Calu3 (cell line): ENCODE measurements at regions not wholly inside any gene's neighbourhood (a gene's known extent, or its start where the extent isn't known, plus 50 kb on each side); places are given as distances from the start of the nearest gene placed in this dataset.

Source experiments
- BruUV-seq: library from RNA; stranded (reverse); fragments of 400-500 nt; replicated peaks from 2 replicates; lab custom pipeline; 2021; lab: Mats Ljungman, UMichigan
- CTCF ChIA-PET: fragments of 300-600 bp; sonication (Branson Sonifier 250); formaldehyde crosslinking; loops from one replicate; lab custom pipeline; 2022; ENCODE audit warnings: antibody characterized with exemption; lab: Charles Lee
- DNase-seq: peaks from one replicate; pipeline ENCODE4 v3.0.0; 2022
- H3K27ac Mint-ChIP-seq: one replicate; pipeline ENCODE4 v1.8.0; 2022; ENCODE audit warnings: mixed read lengths; ENCODE audit not compliant: unreplicated experiment
- H3K27me3 Mint-ChIP-seq: one replicate; pipeline ENCODE4 v1.8.0; 2022; ENCODE audit warnings: mixed read lengths; ENCODE audit not compliant: unreplicated experiment
- H3K36me3 Mint-ChIP-seq: one replicate; pipeline ENCODE4 v1.8.0; 2022; ENCODE audit warnings: mild to moderate bottlenecking, moderate library complexity, mixed read lengths; ENCODE audit not compliant: insufficient read depth, unreplicated experiment
- H3K4me1 Mint-ChIP-seq: one replicate; pipeline ENCODE4 v1.8.0; 2022; ENCODE audit warnings: mild to moderate bottlenecking, low read depth, mixed read lengths; ENCODE audit not compliant: unreplicated experiment
- H3K4me3 Mint-ChIP-seq: one replicate; pipeline ENCODE4 v1.8.0; 2022; ENCODE audit warnings: mild to moderate bottlenecking, low read depth, moderate library complexity, mixed read lengths; ENCODE audit not compliant: unreplicated experiment
- H3K9me3 Mint-ChIP-seq: one replicate; pipeline ENCODE4 v1.8.0; 2022; ENCODE audit warnings: low read depth, mixed read lengths; ENCODE audit not compliant: unreplicated experiment
- intact Hi-C: fragments of 100-400 bp; cut with micrococcal nuclease; formaldehyde crosslinking; loops from one replicate; pipeline ENCODE4 v1.10.0; 2022; ENCODE audit not compliant: unreplicated experiment
- TF ChIP-seq, protein P1 (sequence below): fragments of 200-600 bp; IDR thresholded peaks from one replicate; pipeline ENCODE4 v1.8.0; 2022; ENCODE audit warnings: antibody characterized with exemption; ENCODE audit not compliant: unreplicated experiment

DNA sequence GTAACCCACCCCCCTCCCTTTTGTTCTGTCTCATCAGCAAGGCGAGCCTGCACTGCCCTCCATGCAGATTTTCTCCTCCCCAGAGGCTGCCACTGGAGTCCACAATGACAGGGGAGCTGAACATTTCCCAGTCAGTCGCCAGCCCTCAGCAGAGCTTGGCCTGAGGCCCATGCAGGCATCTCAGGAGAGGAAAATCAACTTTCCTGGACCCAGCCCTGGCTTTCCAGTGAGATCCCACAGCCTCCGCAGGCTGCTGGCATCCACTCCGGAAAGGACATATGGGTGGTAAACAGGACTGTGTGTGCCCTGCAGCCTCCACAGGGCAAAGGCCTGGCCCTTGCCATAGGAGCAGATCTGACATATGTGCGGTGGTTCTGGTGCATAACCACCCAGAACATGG, 253.8 kb downstream of the TNS1 start:
- Mint-ChIP-seq H3K4me3 (no peak overlapping the region), H3K36me3 (no peaks in the 10 kb centered on the region), H3K27me3 (peaks cover 53% of the 10 kb centered on the region), H3K9me3 (no peaks in the 10 kb centered on the region), H3K27ac (no peak overlapping the region), H3K4me1 (no peaks in the 10 kb centered on the region)
- no peak for DNase-seq
- CTCF ChIA-PET: no interaction called here
- no TSS peak for BruUV-seq
- intact Hi-C loops: loop anchor here (5.0 kb wide), 1 partner anchor 232 kb away; no protein-coding TSS in a partner anchor
- TF ChIP-seq, protein P1, sequence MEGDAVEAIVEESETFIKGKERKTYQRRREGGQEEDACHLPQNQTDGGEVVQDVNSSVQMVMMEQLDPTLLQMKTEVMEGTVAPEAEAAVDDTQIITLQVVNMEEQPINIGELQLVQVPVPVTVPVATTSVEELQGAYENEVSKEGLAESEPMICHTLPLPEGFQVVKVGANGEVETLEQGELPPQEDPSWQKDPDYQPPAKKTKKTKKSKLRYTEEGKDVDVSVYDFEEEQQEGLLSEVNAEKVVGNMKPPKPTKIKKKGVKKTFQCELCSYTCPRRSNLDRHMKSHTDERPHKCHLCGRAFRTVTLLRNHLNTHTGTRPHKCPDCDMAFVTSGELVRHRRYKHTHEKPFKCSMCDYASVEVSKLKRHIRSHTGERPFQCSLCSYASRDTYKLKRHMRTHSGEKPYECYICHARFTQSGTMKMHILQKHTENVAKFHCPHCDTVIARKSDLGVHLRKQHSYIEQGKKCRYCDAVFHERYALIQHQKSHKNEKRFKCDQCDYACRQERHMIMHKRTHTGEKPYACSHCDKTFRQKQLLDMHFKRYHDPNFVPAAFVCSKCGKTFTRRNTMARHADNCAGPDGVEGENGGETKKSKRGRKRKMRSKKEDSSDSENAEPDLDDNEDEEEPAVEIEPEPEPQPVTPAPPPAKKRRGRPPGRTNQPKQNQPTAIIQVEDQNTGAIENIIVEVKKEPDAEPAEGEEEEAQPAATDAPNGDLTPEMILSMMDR: no peak

DNA sequence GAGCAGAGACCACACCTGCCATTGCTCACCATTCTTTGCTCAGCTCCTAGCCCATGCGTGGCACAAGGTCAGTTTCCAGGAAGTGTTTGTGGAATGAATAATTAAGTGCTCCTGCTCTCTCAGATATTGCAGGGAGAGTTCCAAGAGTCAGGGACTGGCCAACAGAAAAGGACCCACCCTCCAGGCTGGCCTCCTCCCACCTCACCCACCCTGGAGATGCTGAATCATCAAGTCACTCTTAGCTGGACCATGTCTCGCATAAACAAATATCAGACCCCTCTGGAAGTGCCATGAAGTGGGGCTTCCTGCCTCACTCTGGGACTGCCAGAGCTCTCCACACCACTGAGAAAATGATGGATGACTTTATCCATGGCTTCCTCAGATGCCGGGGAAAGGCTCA, 256.0 kb downstream of the TNS1 start:
- Mint-ChIP-seq H3K36me3 (no peaks in the 10 kb centered on the region), H3K4me3 (no peak overlapping the region), H3K9me3 (no peaks in the 10 kb centered on the region), H3K4me1 (no peaks in the 10 kb centered on the region), H3K27me3 (peaks cover 55% of the 10 kb centered on the region), H3K27ac (no peak overlapping the region)
- intact Hi-C loops: loop anchor here (5.0 kb wide), 1 partner anchor 230 kb away; no protein-coding TSS in a partner anchor
- TF ChIP-seq, protein P1: no peak
- CTCF ChIA-PET: no interaction called here
- DNase-seq: no peak
- no TSS peak for BruUV-seq

DNA sequence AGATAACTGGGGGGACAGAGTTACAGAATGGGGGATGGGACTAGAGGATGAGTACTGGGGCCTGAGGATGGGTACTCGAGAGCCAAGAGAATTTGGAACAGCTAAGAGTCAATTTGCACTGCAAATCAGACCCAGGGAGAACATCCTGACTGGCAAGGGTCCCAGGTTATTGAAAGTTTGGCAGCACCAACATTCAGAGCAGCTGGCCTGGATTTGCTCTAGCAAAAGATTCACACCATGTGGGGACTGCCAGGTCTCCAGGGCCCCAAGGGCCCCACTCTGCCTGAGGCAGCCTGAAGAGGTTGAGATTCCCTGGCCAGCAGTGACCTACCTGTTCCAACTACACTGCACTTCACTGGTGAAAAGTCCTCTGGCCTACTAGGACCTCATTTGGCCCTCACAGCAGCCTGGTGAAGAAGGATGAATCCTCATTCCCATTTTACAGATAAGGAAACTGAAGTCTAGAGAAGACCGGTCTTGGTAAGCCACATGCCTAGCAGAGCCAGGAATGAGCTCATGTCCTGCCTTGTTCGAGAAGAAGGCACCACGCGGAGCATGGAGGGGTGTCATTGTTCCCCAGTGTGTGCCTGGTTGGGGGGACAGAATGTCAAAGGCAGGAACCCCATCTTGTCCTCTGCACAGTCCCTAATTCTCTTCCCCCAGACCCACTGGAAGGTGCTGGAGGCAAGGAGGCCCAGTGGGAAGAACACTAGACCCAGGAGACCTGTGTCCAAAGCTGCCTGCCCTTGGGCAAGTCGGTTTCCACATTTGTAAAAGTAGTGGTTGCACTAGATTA, 258.6 kb downstream of the TNS1 start:
- TF ChIP-seq, protein P1: no peak
- no peak overlapping the region for H3K4me3 Mint-ChIP-seq
- no peaks in the 10 kb centered on the region for H3K4me1 Mint-ChIP-seq
- BruUV-seq: no TSS peak
- intact Hi-C loops: no loop called here
- H3K9me3 Mint-ChIP-seq: no peaks in the 10 kb centered on the region
- H3K36me3 Mint-ChIP-seq: no peaks in the 10 kb centered on the region
- H3K27me3 Mint-ChIP-seq: peaks cover 45% of the 10 kb centered on the region
- H3K27ac Mint-ChIP-seq: no peak overlapping the region
- DNase-seq: no peak
- CTCF ChIA-PET: no interaction called here

DNA sequence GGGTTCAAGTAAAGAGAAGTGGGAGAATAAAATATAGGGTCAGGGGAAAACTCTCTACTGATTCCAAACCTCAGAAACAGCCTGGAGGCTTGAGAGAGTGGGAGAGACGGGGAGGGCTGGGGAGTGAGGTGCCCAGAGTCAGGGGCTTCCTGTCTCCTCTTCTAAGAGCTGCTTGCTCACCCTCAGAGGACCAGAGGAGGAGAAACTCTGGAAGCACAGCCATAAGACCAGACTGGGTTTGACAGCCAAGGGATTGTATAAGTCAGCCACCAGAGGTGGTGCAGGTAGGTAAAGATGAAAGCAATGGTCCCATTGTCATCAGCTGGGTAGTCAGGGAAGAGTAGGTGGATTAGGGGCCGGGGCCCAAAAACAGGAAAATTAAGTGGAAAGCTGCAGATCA, 259.4 kb downstream of the TNS1 start:
- intact Hi-C loops: no loop called here
- H3K36me3 Mint-ChIP-seq: no peaks in the 10 kb centered on the region
- TF ChIP-seq, protein P1: no peak
- H3K9me3 Mint-ChIP-seq: no peaks in the 10 kb centered on the region
- no peak overlapping the region for H3K4me3 Mint-ChIP-seq
- H3K27me3 Mint-ChIP-seq: peaks cover 50% of the 10 kb centered on the region
- no peak overlapping the region for H3K27ac Mint-ChIP-seq
- CTCF ChIA-PET: no interaction called here
- no TSS peak for BruUV-seq
- no peaks in the 10 kb centered on the region for H3K4me1 Mint-ChIP-seq
- no peak for DNase-seq
